Liver (tissue), 8 donors: ENCODE measurements at regions not wholly inside any gene's neighbourhood (a gene's known extent, or its start where the extent isn't known, plus 50 kb on each side); places are given as distances from the start of the nearest gene placed in this dataset.

ENCODE experiments used
- DNase-seq: peaks from one replicate; pipeline ENCODE4 v3.0.0-alpha.2; 2017; ENCODE audit warnings: low spot score
- H3K27ac ChIP-seq, 2 donors: one replicate each; pipeline ENCODE4 v1.7.0; 2013; ENCODE audit warnings: inconsistent platforms in 2 of 2, low read length in 2 of 2, control low read depth in 1 of 2, low read depth in 1 of 2, mild to moderate bottlenecking in 1 of 2
- H3K27me3 ChIP-seq, 4 donors: one replicate each; pipeline versions ENCODE4 v1.6.1 to v1.7.0; 2013; ENCODE audit warnings: low read length in 3 of 4, inconsistent platforms in 1 of 4, mild to moderate bottlenecking in 1 of 4, moderate library complexity in 1 of 4; ENCODE audit not compliant: control insufficient read depth in 4 of 4, insufficient read depth in 4 of 4
- H3K36me3 ChIP-seq, 4 donors: one replicate each; pipeline versions ENCODE4 v1.6.1 to v1.7.0; 2013; ENCODE audit warnings: low read length in 3 of 4, mild to moderate bottlenecking in 3 of 4, low read depth in 1 of 4, moderate library complexity in 1 of 4; ENCODE audit not compliant: control insufficient read depth in 4 of 4, insufficient read depth in 3 of 4
- H3K4me1 ChIP-seq, 4 donors: one replicate each; pipeline versions ENCODE4 v1.6.1 to v1.7.0; 2013; ENCODE audit warnings: low read length in 3 of 4, mild to moderate bottlenecking in 3 of 4, moderate library complexity in 1 of 4; ENCODE audit not compliant: control insufficient read depth in 4 of 4, insufficient read depth in 4 of 4
- H3K4me3 ChIP-seq, 3 donors: one replicate each; pipeline versions ENCODE4 v1.6.1 to v1.7.0; 2013; ENCODE audit warnings: low read length in 3 of 3, control low read depth in 1 of 3, low read depth in 1 of 3, mild to moderate bottlenecking in 1 of 3
- H3K9ac ChIP-seq, 2 donors: one replicate each; pipeline ENCODE4 v1.7.0; 2013; ENCODE audit warnings: low read length in 2 of 2, mild to moderate bottlenecking in 2 of 2, moderate library complexity in 2 of 2, control low read depth in 1 of 2, low read depth in 1 of 2
- H3K9me3 ChIP-seq, 4 donors: one replicate each; pipeline versions ENCODE4 v1.6.1 to v1.7.0; 2013; ENCODE audit warnings: low read length in 3 of 4; ENCODE audit not compliant: control insufficient read depth in 4 of 4
- ATF3 ChIP-seq: IDR thresholded peaks from 2 replicates; pipeline ENCODE4 v1.6.1; 2016; ENCODE audit warnings: antibody characterized with exemption
- CTCF ChIP-seq: fragments of 150-350 bp; IDR thresholded peaks from 2 replicates; pipeline ENCODE4 v1.5.1; 2017; ENCODE audit warnings: improper control_type of control experiment, low read depth, low read length; ENCODE audit not compliant: missing input control
- EGR1 ChIP-seq, 2 donors: IDR thresholded peaks; 2 replicates each; pipeline ENCODE4 v1.6.1; 2016 to 2018; ENCODE audit warnings: antibody characterized with exemption in 2 of 2, low read depth in 2 of 2
- FOXA1 ChIP-seq: IDR thresholded peaks from 2 replicates; pipeline ENCODE4 v1.6.1; 2016; ENCODE audit warnings: antibody characterized with exemption
- FOXA2 ChIP-seq: IDR thresholded peaks from 2 replicates; pipeline ENCODE4 v1.6.1; 2016; ENCODE audit warnings: antibody characterized with exemption
- GABPA ChIP-seq, 2 donors: IDR thresholded peaks in 1 of 2; conservative IDR thresholded peaks in 1 of 2; 2 replicates each; pipeline ENCODE4 v1.6.1; 2016; ENCODE audit warnings: antibody characterized with exemption in 2 of 2, mild to moderate bottlenecking in 1 of 2, moderate library complexity in 1 of 2
- HNF4A ChIP-seq, 2 donors: conservative IDR thresholded peaks; 2 replicates each; pipeline ENCODE4 v1.6.1; 2016; ENCODE audit warnings: antibody characterized with exemption in 2 of 2, mild to moderate bottlenecking in 2 of 2
- HNF4G ChIP-seq: IDR thresholded peaks from 2 replicates; pipeline ENCODE4 v1.6.1; 2016; ENCODE audit warnings: antibody characterized with exemption
- JUND ChIP-seq, 2 donors: IDR thresholded peaks; 2 replicates each; pipeline ENCODE4 v1.6.1; 2016; ENCODE audit warnings: antibody characterized with exemption in 2 of 2
- MAX ChIP-seq: IDR thresholded peaks from 2 replicates; pipeline ENCODE4 v1.6.1; 2016; ENCODE audit warnings: antibody characterized with exemption
- NR2F2 ChIP-seq: IDR thresholded peaks from 2 replicates; pipeline ENCODE4 v1.6.1; 2016; ENCODE audit warnings: antibody characterized with exemption
- RAD21 ChIP-seq, 2 donors: IDR thresholded peaks; 2 replicates each; pipeline ENCODE4 v1.6.1; 2016; ENCODE audit warnings: antibody characterized with exemption in 2 of 2, mild to moderate bottlenecking in 2 of 2
- REST ChIP-seq: IDR thresholded peaks from 2 replicates; pipeline ENCODE4 v1.6.1; 2016; ENCODE audit warnings: antibody characterized with exemption, mild to moderate bottlenecking
- RXRA ChIP-seq, 2 donors: IDR thresholded peaks; 2 replicates each; pipeline ENCODE4 v1.6.1; 2017 to 2018; ENCODE audit warnings: antibody characterized with exemption in 2 of 2, mild to moderate bottlenecking in 1 of 2
- SP1 ChIP-seq: IDR thresholded peaks from 2 replicates; pipeline ENCODE4 v1.6.1; 2018; ENCODE audit warnings: antibody characterized with exemption, mild to moderate bottlenecking
- TAF1 ChIP-seq: conservative IDR thresholded peaks from 2 replicates; pipeline ENCODE4 v1.6.1; 2016; ENCODE audit warnings: antibody characterized with exemption, mild to moderate bottlenecking
- YY1 ChIP-seq: IDR thresholded peaks from 2 replicates; pipeline ENCODE4 v1.6.1; 2016; ENCODE audit warnings: antibody characterized with exemption, mild to moderate bottlenecking
- ZBTB33 ChIP-seq: IDR thresholded peaks from 2 replicates; pipeline ENCODE4 v1.6.1; 2016; ENCODE audit warnings: antibody characterized with exemption
- WGBS: extraction: QIAGEN DNeasy Blood & Tissue Kit; methylation state at CpG from one replicate; pipeline ENCODE4 v1.1.7; 2013; 5-methylcytosine and 5-hydroxymethylcytosine counted together
- donor health status: healthy.
- donor health status: healthy.
- donor health status: healthy.
- donor health status: healthy.
- donor health status: healthy.

DNA sequence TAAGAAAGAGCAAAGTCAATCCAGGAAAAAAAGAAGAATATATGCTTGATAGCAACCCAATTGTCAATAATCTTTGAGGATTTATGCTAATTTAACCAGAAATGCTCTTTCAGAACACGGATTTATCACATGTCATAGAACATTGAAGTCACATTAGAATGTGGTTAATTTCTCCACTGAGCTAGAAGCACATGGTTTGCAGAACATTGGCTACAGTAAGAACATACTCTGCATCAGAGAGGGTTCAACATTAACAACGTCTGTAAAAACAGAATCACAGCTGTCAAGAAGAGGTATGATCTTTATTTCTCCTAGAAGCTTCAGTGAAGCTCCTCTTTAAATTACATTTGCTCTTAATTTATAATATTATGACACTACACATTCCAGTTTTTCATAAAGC lies 619.7 kb upstream of the AGTR1 start:
- 78% methylated on average over 2 of the region's 2 CpGs for WGBS
- H3K4me3 ChIP-seq: no peak overlapping the region

GRCh38 chr3:148078658-148079057 lies 619.0 kb upstream of the AGTR1 start:
- no peak overlapping the region for H3K4me3 ChIP-seq
- no peak overlapping the region for H3K27ac ChIP-seq
- H3K27me3 ChIP-seq: no peaks in the 10 kb centered on the region
- no peaks in the 10 kb centered on the region for H3K9me3 ChIP-seq
- DNase-seq: no peak
- no peaks in the 10 kb centered on the region for H3K4me1 ChIP-seq
- no peak overlapping the region for H3K9ac ChIP-seq
- H3K36me3 ChIP-seq: no peaks in the 10 kb centered on the region
- no peak for TF ChIP-seq RXRA (IDR thresholded peaks at IDR 0.05)
- no peak for TF ChIP-seq HNF4A (conservative IDR thresholded peaks at IDR 0.05)
- TF ChIP-seq HNF4G: no peak
- no peak for TF ChIP-seq FOXA2
- TF ChIP-seq GABPA (IDR thresholded peaks at IDR 0.05 in 1 of 2, conservative IDR thresholded peaks at IDR 0.05 in 1 of 2): no peak
- TF ChIP-seq TAF1: no peak
- no peak for TF ChIP-seq CTCF
- TF ChIP-seq FOXA1: no peak
- no peak for TF ChIP-seq ATF3
- TF ChIP-seq JUND (IDR thresholded peaks at IDR 0.05): no peak
- no peak for TF ChIP-seq REST
- no peak for TF ChIP-seq YY1
- TF ChIP-seq RAD21 (IDR thresholded peaks at IDR 0.05): no peak
- TF ChIP-seq EGR1 (IDR thresholded peaks at IDR 0.05; ENCODE audit: low read depth in 2 of 2): no peak
- no peak for TF ChIP-seq MAX
- TF ChIP-seq NR2F2: no peak
- no peak for TF ChIP-seq SP1

More for the DNA sequence above, 619.7 kb upstream of the AGTR1 start:
- no peak overlapping the region for H3K9ac ChIP-seq
- H3K4me1 ChIP-seq: no peaks in the 10 kb centered on the region
- no peaks in the 10 kb centered on the region for H3K36me3 ChIP-seq
- no peaks in the 10 kb centered on the region for H3K9me3 ChIP-seq
- DNase-seq: no peak
- H3K27ac ChIP-seq: no peak overlapping the region
- TF ChIP-seq FOXA1: no peak
- TF ChIP-seq CTCF: no peak
- no peak for TF ChIP-seq RAD21 (IDR thresholded peaks at IDR 0.05)
- TF ChIP-seq GABPA (IDR thresholded peaks at IDR 0.05 in 1 of 2, conservative IDR thresholded peaks at IDR 0.05 in 1 of 2): no peak
- TF ChIP-seq SP1: no peak
- TF ChIP-seq FOXA2: no peak
- no peak for TF ChIP-seq ZBTB33
- H3K27me3 ChIP-seq: no peaks in the 10 kb centered on the region
